ENCODE measurements at regions not wholly inside any gene's neighbourhood (a gene's known extent, or its start where the extent isn't known, plus 50 kb on each side); places are given as distances from the start of the nearest gene placed in this dataset.

GRCh38 chr10:20508921-20509320 is 388.2 kb downstream of the NEBL start:
- TF ChIP-seq EZH2 (IDR thresholded peaks at IDR 0.05) (no peak), POLR2AphosphoS5 (IDR thresholded peaks at IDR 0.05; ENCODE audit: borderline replicate concordance, low read depth, low read length) (no peak)
